GM12878 (cell line): ENCODE measurements at regions not wholly inside any gene's neighbourhood (a gene's known extent, or its start where the extent isn't known, plus 50 kb on each side); places are given as distances from the start of the nearest gene placed in this dataset.

Source experiments
- ATAC-seq: fragments of 200-7000 bp; cut with Tn5 transposase; 3 replicates; pipeline ENCODE4 v1.9.1; 2020; ENCODE audit warnings: mild to moderate bottlenecking, moderate library complexity
- BruUV-seq: library from RNA; stranded (reverse); fragments of 400-500 nt; replicated peaks from 2 replicates; lab custom pipeline; 2021; lab: Mats Ljungman, UMichigan
- CTCF ChIA-PET: fragments of 300-600 bp; sonication (Branson Sonifier 250); formaldehyde crosslinking; extraction: SDS; loops from one replicate; lab custom pipeline; 2021; ENCODE audit warnings: inconsistent platforms; lab: Yijun Ruan, JAX
- POLR2A ChIA-PET: fragments of 350-600 bp; formaldehyde crosslinking; extraction: SDS; loops from one replicate; lab custom pipeline; 2021; ENCODE audit warnings: inconsistent platforms; lab: Charles Lee
- RAD21 ChIA-PET: fragments of 300-600 bp; sonication (Branson Sonifier 250); formaldehyde crosslinking; loops from one replicate; lab custom pipeline; 2023; ENCODE audit warnings: antibody characterized with exemption; ENCODE audit not compliant: unreplicated experiment; lab: Charles Lee
- SMC1A ChIA-PET: fragments of 300-600 bp; sonication (Branson Sonifier 250); formaldehyde crosslinking; loops from one replicate; lab custom pipeline; 2023; ENCODE audit not compliant: unreplicated experiment, uncharacterized antibody; lab: Charles Lee
- DNase-seq: peaks from one replicate; pipeline ENCODE4 v3.0.0-alpha.2; 2011; ENCODE audit warnings: low read depth, low spot score
- FAIRE-seq: peaks from 3 replicates; lab custom pipeline; 2011; peaks lifted over from hg19 to GRCh38; lab: Jason Lieb, UNC
- H2AFZ ChIP-seq: 2 replicates; pipeline ENCODE4 v1.6.0; 2011; ENCODE audit warnings: low read depth, low read length, control low read depth; ENCODE audit not compliant: control insufficient read depth
- H3K27ac ChIP-seq: 2 replicates; pipeline ENCODE4 v1.5.1; 2011; ENCODE audit warnings: control low read depth; ENCODE audit not compliant: control insufficient read depth, insufficient read depth
- H3K27me3 ChIP-seq, 2 experiments: replicated peaks in 1 of 2; 2 replicates each; pipeline versions ENCODE4 v1.6.0 to v1.6.1; 2011; ENCODE audit warnings: low read length in 1 of 2; ENCODE audit not compliant: control insufficient read depth in 2 of 2, insufficient read depth in 2 of 2
- H3K36me3 ChIP-seq, 2 experiments: 2 replicates each; pipeline ENCODE4 v1.5.1; 2011; ENCODE audit warnings: low read length in 1 of 2; ENCODE audit not compliant: control insufficient read depth in 2 of 2, insufficient read depth in 2 of 2
- H3K4me1 ChIP-seq: 2 replicates; pipeline ENCODE4 v1.6.1; 2011; ENCODE audit warnings: mild to moderate bottlenecking, low read length, moderate library complexity, mixed read lengths; ENCODE audit not compliant: control insufficient read depth, insufficient read depth
- H3K4me2 ChIP-seq: 2 replicates; pipeline ENCODE4 v1.6.0; 2011; ENCODE audit warnings: control low read depth; ENCODE audit not compliant: control insufficient read depth, insufficient read depth
- H3K4me3 ChIP-seq: fragments of 200-600 bp; sonication (generic); 2 replicates; pipeline ENCODE4 v1.5.1; 2016
- H3K79me2 ChIP-seq: 2 replicates; pipeline ENCODE4 v1.6.0; 2011; ENCODE audit warnings: low read length; ENCODE audit not compliant: control insufficient read depth, insufficient read depth
- H3K9ac ChIP-seq: 2 replicates; pipeline ENCODE4 v1.8.0; 2011; ENCODE audit warnings: low read length, control low read depth, mixed read lengths; ENCODE audit not compliant: control insufficient read depth, insufficient read depth
- H3K9me3 ChIP-seq: replicated peaks from 3 replicates; pipeline ENCODE4 v1.5.1; 2011; ENCODE audit warnings: mild to moderate bottlenecking, low read length; ENCODE audit not compliant: control insufficient read depth, insufficient read depth
- H4K20me1 ChIP-seq: 2 replicates; pipeline ENCODE4 v1.6.0; 2011; ENCODE audit not compliant: control insufficient read depth, insufficient read depth
- ASH2L ChIP-seq: fragments of 300-600, 200-600 bp; sonication (generic); IDR thresholded peaks from 2 replicates; pipeline ENCODE4 v1.6.1; 2017; ENCODE audit warnings: low read depth, mild to moderate bottlenecking, borderline replicate concordance
- CHD1 ChIP-seq: IDR thresholded peaks from 2 replicates; pipeline ENCODE4 v1.6.1; 2012; ENCODE audit warnings: low read depth, low read length, improper control_type of control experiment
- CHD4 ChIP-seq: fragments of 200-600 bp; sonication (generic); IDR thresholded peaks from 2 replicates; pipeline ENCODE4 v1.6.1; 2016; ENCODE audit warnings: mild to moderate bottlenecking
- EED ChIP-seq: sonication (generic); IDR thresholded peaks from 2 replicates; pipeline ENCODE4 v1.6.1; 2016; ENCODE audit warnings: antibody characterized with exemption, low read depth
- ELK1 ChIP-seq: IDR thresholded peaks from 2 replicates; pipeline ENCODE4 v1.6.1; 2012; ENCODE audit warnings: low read depth, low read length, improper control_type of control experiment
- ESRRA ChIP-seq: IDR thresholded peaks from 2 replicates; pipeline ENCODE4 v1.6.1; 2012; ENCODE audit warnings: mild to moderate bottlenecking, low read length, improper control_type of control experiment
- GATAD2B ChIP-seq: fragments of 450-650 bp; conservative IDR thresholded peaks from 2 replicates; pipeline ENCODE4 v1.6.1; 2017; ENCODE audit warnings: low read depth, mild to moderate bottlenecking, moderate library complexity
- HCFC1 ChIP-seq: fragments of 150-350 bp; IDR thresholded peaks from 2 replicates; pipeline ENCODE4 v1.6.1; 2014; ENCODE audit warnings: low read length
- JUNB ChIP-seq: IDR thresholded peaks from 2 replicates; pipeline ENCODE4 v1.6.1; 2016; ENCODE audit warnings: antibody characterized with exemption, mild to moderate bottlenecking
- RELB ChIP-seq: fragments of 450-650 bp; IDR thresholded peaks from 2 replicates; pipeline ENCODE4 v1.6.1; 2017; ENCODE audit warnings: low read depth, mild to moderate bottlenecking, moderate library complexity
- REST ChIP-seq: IDR thresholded peaks from 2 replicates; pipeline ENCODE4 v1.6.1; 2012; ENCODE audit warnings: mild to moderate bottlenecking, low read depth, low read length
- SIX5 ChIP-seq: IDR thresholded peaks from 2 replicates; pipeline ENCODE4 v1.6.1; 2011; ENCODE audit warnings: mild to moderate bottlenecking, low read depth, low read length, moderate library complexity; ENCODE audit not compliant: severe bottlenecking
- SUZ12 ChIP-seq: fragments of 200-600 bp; sonication (generic); IDR thresholded peaks from one replicate; pipeline ENCODE4 v1.6.1; 2018; ENCODE audit warnings: antibody characterized with exemption, mild to moderate bottlenecking; ENCODE audit not compliant: unreplicated experiment
- TAF1 ChIP-seq: IDR thresholded peaks from 2 replicates; pipeline ENCODE4 v1.6.1; 2011; ENCODE audit warnings: mild to moderate bottlenecking, low read depth, low read length, borderline replicate concordance
- TCF12 ChIP-seq: IDR thresholded peaks from 2 replicates; pipeline ENCODE4 v1.6.1; 2011; ENCODE audit warnings: low read depth, mild to moderate bottlenecking, low read length
- ZBTB33 ChIP-seq: fragments of 450-650 bp; IDR thresholded peaks from 2 replicates; pipeline ENCODE4 v1.6.1; 2017; ENCODE audit warnings: mild to moderate bottlenecking
- ZNF384 ChIP-seq: IDR thresholded peaks from 2 replicates; pipeline ENCODE4 v1.6.1; 2012; ENCODE audit warnings: low read depth, mild to moderate bottlenecking, low read length, improper control_type of control experiment, borderline replicate concordance
- ZZZ3 ChIP-seq: IDR thresholded peaks from 2 replicates; pipeline ENCODE4 v1.6.1; 2011; ENCODE audit warnings: low read depth; ENCODE audit not compliant: control insufficient read depth, insufficient read length
- WGBS: methylation state at CpG from one replicate; pipeline ENCODE4 v1.1.6; 2016; ENCODE audit warnings: low lambda C conversion rate; ENCODE audit not compliant: insufficient replicate concordance, insufficient coverage; ENCODE audit errors: missing lambda C conversion rate; 5-methylcytosine and 5-hydroxymethylcytosine counted together
- in situ Hi-C: fragments of 300-500 bp; cut with MboI; formaldehyde crosslinking; loops from 9 replicates; pipeline ENCODE4 v1.14.3; 2018; ENCODE audit warnings: mixed read lengths
- intact Hi-C: fragments of 100-400 bp; cut with micrococcal nuclease; formaldehyde crosslinking; loops from one replicate; pipeline ENCODE4 v1.14.2; 2022; ENCODE audit not compliant: unreplicated experiment

GRCh38 chr2:155600296-155600695, 732.2 kb downstream of the NR4A2 start (continued):
- no peak for TF ChIP-seq ELK1
- no peak for TF ChIP-seq HCFC1
- TF ChIP-seq JUNB = no peak
- no peak for TF ChIP-seq GATAD2B
- no peak for TF ChIP-seq ESRRA
- TF ChIP-seq SIX5 = no peak
- TF ChIP-seq CHD4 = no peak
- TF ChIP-seq ZZZ3 = no peak
- TF ChIP-seq TAF1 = no peak
- no peak for TF ChIP-seq EED
- TF ChIP-seq CHD1 = no peak
- no peak for TF ChIP-seq SUZ12
- TF ChIP-seq ZNF384 = no peak
- TF ChIP-seq, all 136 proteins: peak for 0

GRCh38 chr2:155599834-155600233, 732.7 kb downstream of the NR4A2 start:
- Histone ChIP-seq H3K36me3 (no peaks in the 10 kb centered on the region), H3K9ac (no peak overlapping the region), H3K4me2 (no peak overlapping the region), H3K4me1 (no peaks in the 10 kb centered on the region), H3K4me3 (no peak overlapping the region), H3K27me3 (no peaks in the 10 kb centered on the region), H3K79me2 (no peaks in the 10 kb centered on the region), H2AFZ (no peak overlapping the region), H4K20me1 (no peaks in the 10 kb centered on the region), H3K9me3 (no peaks in the 10 kb centered on the region), H3K27ac (no peak overlapping the region)
- CTCF ChIA-PET = no interaction called here
- in situ Hi-C loops (no loop called here), intact Hi-C loops (no loop called here)
- no TSS peak for BruUV-seq
- FAIRE-seq = no peak
- POLR2A ChIA-PET = no interaction called here
- ATAC-seq = no peak
- RAD21 ChIA-PET = no interaction called here
- 68% methylated on average over 5 of the region's 5 CpGs for WGBS
- SMC1A ChIA-PET = interaction anchor here (1.1 kb wide), 1 partner anchor 14 kb away, joined by 3 read pairs; no protein-coding TSS in a partner anchor
- DNase-seq = no peak
- TF ChIP-seq ASH2L (no peak), RELB (no peak), TCF12 (no peak), REST (no peak), ZBTB33 (no peak)
